ENCODE measurements at regions not wholly inside any gene's neighbourhood (a gene's known extent, or its start where the extent isn't known, plus 50 kb on each side); places are given as distances from the start of the nearest gene placed in this dataset. TPM values are rescaled to one million over a fixed set of nuclear protein-coding genes. Genes with fewer than 3 reads are reported as not detected.
"Not testable (repeated sequence)": the region's sequence is repeated elsewhere in the genome, so short reads cannot be mapped to it uniquely, and the experiment has no call there.

DNA sequence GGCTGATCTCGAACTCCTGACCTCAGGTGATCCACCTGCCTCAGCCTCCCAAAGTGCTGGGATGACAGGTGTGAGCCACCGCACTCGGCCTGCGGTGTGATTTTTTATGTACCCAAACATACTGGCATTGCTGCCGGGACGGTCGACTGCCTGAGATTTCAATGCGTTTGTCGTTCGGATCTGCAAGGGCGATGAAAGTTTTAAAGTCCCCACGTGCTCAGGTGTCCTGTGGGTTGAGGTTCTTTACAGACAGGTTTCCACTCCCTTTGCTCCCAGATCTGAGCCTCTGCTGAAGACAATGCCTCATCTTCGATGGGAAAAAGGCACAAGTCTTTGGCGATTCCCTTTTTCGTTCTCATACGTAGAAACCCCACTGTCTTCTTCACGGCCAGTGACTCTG lies 78.1 kb upstream of the SHOX start:
- no peak for DNase-seq (ENCODE audit: low read depth)

DNA sequence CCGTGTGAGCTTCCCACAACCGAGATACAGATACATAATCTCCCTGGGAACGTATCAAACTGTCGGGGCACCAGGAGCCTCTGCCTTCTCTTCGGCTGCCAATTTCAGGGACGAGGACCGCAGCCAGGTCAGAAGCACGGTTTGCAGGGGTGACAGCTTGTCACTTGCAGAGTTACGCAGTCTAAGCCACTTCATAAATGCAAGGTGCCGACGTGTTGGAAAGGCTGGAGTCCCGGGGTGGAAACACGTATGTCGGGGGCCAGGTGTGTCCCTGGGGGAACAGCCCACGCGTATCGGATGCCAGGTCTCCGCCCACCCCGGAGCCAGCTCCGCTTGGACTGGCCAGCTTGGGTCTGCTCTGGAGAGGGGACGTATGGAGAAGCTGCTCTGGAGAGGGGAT lies 76.3 kb upstream of the SHOX start:
- DNase-seq (ENCODE audit: low read depth), result no peak

DNA sequence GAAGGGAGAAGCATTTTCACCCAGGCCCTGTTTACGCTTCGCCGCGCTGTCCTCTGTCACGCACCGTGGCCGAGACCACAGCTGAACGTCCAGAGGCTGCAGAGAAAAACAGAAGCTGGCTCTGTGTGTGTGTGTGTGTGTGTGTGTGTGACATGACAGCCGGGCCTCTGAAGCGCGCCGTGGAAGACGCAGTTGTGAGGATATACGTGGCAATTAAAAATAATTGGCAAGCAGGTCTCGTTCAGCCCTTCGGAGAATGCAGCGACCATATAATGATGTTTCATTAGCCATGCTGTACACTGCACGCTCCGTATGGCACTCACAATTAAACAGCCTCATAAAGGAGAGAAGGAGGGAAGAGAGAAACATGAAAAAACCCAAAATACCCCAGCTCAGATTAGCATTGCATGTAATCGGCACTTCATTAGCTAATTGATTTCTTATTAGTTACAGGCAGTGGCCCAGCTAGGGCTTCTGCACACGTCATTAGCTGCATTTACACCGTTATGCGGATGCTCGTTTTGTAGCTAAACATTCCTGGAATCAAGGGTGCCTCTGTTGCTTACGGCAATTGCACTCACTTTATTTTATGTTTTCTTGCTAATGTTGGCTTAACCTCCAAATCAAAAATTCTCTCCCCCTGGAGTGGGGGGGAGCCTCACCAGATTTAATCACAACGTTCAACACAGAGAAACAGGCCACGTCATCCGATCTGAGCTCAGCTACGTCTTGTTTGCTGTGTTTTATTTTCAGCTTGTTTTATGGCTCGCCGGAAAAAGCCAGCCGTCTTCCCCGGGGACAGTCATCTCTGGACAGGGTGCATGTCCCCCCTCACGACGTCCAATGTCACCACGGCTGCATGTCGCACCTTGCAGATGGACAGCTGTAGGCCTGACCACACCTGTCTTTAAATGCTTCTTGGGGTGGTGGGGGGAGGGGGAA lies 74.6 kb upstream of the SHOX start:
- no peak for DNase-seq (ENCODE audit: low read depth)

DNA sequence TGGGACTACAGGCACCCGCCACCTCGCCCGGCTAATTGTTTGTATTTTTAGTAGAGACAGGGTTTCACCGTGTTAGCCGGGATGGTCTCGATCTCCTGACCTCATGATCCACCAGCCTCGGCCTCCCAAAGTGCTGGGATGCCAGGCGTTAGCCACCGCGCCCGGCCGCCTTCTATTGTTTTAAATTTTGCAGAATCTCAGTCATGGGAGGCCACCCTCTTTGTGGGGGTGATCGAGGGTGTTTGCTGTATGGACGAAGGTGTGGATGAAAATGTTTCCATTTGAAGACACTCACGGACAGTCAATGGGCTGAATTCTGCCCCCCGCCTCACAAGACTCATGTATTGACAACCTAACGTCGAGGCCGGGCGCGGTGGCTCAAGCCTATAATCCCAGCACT lies 73.0 kb upstream of the SHOX start:
- not testable (repeated sequence) for DNase-seq (ENCODE audit: low read depth)

DNA sequence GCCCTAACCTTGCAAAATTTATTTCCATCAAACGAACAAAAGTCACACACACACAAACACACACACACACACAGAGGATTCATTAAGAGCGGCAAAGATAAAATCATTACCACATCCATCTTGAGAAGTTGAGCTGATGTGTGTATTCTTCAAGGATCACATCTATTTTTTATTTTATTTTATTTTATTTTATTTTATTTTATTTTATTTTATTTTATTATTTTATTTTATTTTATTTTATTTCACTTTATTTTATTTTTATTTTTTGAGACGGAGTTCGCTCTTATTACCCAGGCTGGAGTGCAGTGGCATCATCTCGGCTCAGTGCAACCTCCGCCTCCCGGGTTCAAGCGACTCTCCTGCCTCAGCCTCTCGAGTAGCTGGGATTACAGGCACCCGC lies 71.3 kb upstream of the SHOX start:
- DNase-seq (ENCODE audit: low read depth), result not testable (repeated sequence)

DNA sequence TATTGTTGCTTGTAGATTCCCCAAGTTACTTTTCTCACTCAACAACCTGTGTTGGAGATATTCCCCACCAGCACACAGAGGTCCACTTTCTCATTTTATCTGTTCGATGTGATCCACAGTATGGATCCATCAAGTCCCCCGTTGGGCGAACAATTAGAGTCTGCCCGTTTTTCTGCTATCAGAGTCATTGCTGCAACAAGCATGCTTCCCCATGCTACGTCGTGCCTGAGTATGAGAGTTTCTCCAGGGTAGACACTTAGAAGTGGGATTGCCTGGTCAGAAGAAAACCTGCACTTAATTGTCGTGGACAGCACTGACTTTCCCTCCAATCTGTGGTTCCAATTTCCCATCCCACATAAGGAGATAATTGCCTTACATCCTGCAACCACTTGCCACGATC lies 62.7 kb upstream of the SHOX start:
- no peak for DNase-seq (ENCODE audit: low read depth)

DNA sequence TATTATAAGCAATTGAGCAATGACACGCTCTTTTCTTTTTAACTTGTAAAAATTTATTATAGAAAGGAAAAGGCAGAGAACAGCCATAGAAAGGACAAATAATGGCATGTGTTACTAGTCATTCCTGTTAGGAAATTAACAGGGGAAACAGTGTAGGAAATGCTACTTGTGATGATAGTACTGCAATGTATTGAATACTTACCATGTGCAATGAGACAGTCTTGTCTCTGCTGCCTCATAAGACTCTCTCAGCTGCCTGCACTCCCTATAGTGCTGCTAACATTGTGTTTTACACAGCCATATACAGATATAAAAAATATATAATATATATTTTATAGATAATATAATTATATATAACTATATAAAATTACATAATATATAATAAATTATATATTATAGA lies 62.3 kb upstream of the SHOX start:
- DNase-seq (ENCODE audit: low read depth), result no peak

DNA sequence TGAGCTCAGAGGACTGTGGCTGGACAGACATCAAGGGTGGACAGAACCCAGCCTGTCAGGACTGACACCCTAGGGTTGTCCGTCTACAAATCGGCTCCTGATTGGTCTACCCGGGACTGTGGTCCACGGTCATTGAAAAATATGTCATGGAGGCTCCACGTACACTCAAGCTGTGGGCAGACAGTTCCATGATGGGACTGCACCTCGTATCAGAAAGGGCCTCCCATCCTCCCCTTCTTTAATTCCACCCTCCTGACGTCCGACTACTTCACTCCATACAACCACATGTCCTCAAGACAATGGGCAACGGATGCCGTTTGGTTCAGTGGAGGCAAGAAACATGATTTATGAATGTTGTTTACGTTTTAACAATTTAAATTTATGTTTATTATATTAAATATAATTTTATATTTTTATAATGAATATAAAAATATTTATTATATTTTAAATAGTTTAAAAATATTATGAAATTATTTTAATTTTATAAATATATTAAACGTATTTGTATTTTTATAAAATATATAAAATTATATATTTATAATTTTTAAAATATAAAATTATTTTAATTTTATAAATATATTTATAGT lies 58.0 kb upstream of the SHOX start:
- DNase-seq (ENCODE audit: low read depth), result no peak

DNA sequence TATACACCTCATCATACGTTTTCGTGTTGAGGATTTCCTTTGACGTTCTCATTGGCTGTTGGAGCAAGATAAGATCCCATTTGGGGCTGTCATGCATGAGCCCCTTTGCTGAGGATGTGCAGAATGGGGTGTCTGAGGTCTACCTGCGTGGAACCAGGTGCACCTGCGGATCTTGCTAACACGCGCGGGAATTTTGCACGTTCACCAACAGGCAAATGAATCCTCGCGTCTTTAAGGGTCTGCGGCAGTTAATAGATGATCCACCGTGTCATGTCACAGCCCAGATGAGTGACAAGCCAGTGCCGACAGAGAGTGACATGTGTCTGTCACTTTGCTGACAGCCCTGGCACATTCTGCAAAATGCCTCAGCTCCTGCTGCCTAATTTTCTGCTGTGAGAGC lies 56.3 kb upstream of the SHOX start:
- no peak for DNase-seq (ENCODE audit: low read depth)

DNA sequence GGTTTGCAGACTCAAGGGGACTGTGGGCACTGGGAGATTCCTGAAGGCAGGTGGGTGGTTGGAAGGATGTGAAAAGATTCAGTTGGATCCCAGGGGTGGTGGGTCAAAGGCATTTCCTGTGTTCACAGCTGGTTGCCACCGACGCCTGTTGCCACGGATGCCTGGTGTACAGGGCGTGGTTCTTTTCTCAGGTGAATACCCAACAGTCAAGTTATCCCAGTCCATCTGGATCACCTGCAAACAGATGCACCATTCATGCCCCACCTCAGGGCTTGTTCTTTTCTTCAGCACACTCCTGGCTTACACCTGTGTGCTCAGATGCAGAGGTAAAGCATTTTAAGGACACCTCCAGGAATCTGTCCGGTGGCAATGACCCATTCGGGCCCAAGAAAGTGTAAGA lies 55.8 kb upstream of the SHOX start:
- DNase-seq (ENCODE audit: low read depth), result no peak

DNA sequence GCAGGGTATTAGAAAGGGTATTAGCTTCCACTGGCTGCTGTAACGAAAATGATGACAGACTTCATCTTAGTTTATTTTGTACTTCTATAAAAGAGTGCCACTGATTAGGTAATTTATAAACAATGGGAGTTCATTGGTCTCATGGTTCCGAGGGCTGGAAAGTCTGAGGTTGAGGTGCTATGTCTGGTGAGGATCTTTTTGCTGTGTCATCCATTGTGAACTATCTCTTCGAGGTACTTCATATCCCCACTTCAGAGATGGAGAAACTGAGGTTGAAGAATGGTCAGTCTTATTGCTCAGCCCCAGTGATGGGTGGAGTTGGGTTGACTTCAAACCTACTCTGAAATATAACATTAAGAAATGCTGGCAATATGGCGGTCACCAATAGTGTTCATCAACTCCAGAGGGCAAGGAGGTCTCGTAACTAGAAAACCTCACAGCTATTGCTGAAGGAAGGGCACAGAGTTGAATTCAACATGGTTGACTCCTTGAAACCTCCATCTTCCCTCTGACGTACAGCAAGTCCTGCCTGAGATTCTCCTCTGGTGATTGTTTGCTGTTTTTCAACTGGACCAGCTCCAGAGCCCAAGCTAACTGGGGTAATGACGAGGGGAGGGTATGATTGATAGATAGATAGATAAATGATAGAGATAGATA lies 53.6 kb upstream of the SHOX start:
- no peak for DNase-seq (ENCODE audit: low read depth)

DNA sequence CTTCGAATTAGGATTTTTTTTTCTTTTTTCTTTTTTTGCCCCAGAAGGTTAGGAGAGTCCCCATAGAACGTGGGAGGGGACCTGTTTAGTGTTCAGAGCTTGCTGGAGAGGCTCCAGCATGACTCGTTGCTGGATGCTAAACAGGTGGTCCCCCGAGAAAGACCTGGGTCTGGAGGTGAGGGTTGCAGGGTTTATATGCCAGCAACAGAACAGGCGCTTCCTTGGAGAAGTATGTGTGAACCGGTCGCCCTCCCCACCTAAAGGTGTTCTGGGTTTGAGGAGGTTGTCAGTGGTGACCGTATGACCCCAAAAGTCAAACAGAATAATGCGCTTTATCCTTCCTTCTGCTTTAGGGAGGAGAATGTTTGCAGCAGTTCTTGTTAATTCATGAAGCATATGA lies 52.1 kb upstream of the SHOX start:
- DNase-seq (ENCODE audit: low read depth), result no peak

DNA sequence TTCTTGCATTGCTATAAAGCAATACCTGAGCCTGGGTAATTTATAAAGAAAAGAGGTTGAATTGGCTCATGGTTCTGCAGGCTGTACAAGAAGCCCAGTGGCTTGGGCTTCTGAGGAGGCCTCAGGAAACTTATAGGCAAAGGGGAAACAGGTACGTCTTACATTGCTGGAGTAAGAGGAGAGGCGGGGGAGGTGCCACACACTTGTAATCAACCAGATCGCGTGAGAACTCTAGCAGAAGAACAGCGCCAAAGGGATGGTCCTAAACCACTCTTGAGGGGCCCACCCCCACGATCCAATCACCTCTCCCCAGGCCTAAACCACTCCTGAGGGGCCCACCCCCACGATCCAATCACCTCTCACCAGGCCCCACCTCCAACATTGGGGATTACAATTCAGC lies 50.6 kb upstream of the SHOX start:
- no peak for DNase-seq (ENCODE audit: low read depth)

Small RNA genes in the stretch of these regions (small RNA-seq; reads per million reads assigned to genes)
- not detected for gene KRT18P53

Measured in HT1080 (cell line).